ENCODE measurements at regions not wholly inside any gene's neighbourhood (a gene's known extent, or its start where the extent isn't known, plus 50 kb on each side); places are given as distances from the start of the nearest gene placed in this dataset.

- ATAC-seq (no peak), DNase-seq (ENCODE audit: low spot score) (no peak)
- Histone ChIP-seq H3F3A (replicated peaks; ENCODE audit: low read depth) (0 out of 2 replicates have a peak, but pooled peaks cover 7% of the 10 kb centered on the region), H3K79me2 (replicated peaks; ENCODE audit: insufficient read depth) (no peaks in the 10 kb centered on the region), H3K27ac (ENCODE audit: low read depth) (no peak overlapping the region), H3K4me3 (no peak overlapping the region), H2AFZ (peak overlapping the region; percentile 23; the same call in 1 of the 2 replicates), H3K36me3 (ENCODE audit: insufficient read depth) (no peaks in the 10 kb centered on the region), H3K9me2 (ENCODE audit: insufficient read depth) (no peaks in the 10 kb centered on the region; the same call in 1 of the 2 replicates), H3K4me1 (ENCODE audit: insufficient read depth) (peaks cover 40% of the 10 kb centered on the region), H3K27me3 (ENCODE audit: insufficient read depth) (peaks cover 6% of the 10 kb centered on the region; the same call in 1 of the 2 replicates), H4K20me1 (replicated peaks; ENCODE audit: insufficient read depth) (no peaks in the 10 kb centered on the region), H3K4me2 (no peak overlapping the region; the same call in 1 of the 2 replicates)
- H3K36me3 Mint-ChIP-seq (ENCODE audit: low read depth): no peaks in the 10 kb centered on the region
- H3K9me3 Mint-ChIP-seq: no peaks in the 10 kb centered on the region
- H3K4me3 Mint-ChIP-seq: no peak overlapping the region
- peaks cover 29% of the 10 kb centered on the region for H3K27me3 Mint-ChIP-seq (ENCODE audit: insufficient read depth, low read depth, poor library complexity)
- H3K27ac Mint-ChIP-seq: peak overlapping the region; percentile 74
- peaks cover 48% of the 10 kb centered on the region for H3K4me1 Mint-ChIP-seq
- TF ChIP-seq POLR2AphosphoS5 (IDR thresholded peaks at IDR 0.05; ENCODE audit: low read depth) (no peak), JUNB (IDR thresholded peaks at IDR 0.05; ENCODE audit: unreplicated experiment) (no peak), CTCF (conservative IDR thresholded peaks at IDR 0.05; ENCODE audit: low read depth in 2 of 2) (no peak), REST (IDR thresholded peaks at IDR 0.05; ENCODE audit: unreplicated experiment) (no peak), ZNF462 (CRISPR knock-in tag; IDR thresholded peaks at IDR 0.05) (no peak), NANOG (IDR thresholded peaks at IDR 0.05; ENCODE audit: borderline replicate concordance) (no peak), ZNF114 (CRISPR knock-in tag; IDR thresholded peaks at IDR 0.05) (no peak), ZNF331 (CRISPR knock-in tag; IDR thresholded peaks at IDR 0.05; ENCODE audit: low read depth) (no peak), EZH2phosphoT487 (IDR thresholded peaks at IDR 0.05; ENCODE audit: unreplicated experiment) (no peak), EZH2 (IDR thresholded peaks at IDR 0.05; ENCODE audit: low read depth, unreplicated experiment) (no peak), STAT1 (IDR thresholded peaks at IDR 0.05; ENCODE audit: unreplicated experiment) (no peak), ETS1 (IDR thresholded peaks at IDR 0.05) (no peak), CREB1 (CRISPR knock-in tag; IDR thresholded peaks at IDR 0.05; ENCODE audit: low read depth) (no peak)
These were observed 239.8 kb upstream of the RAB4A start for GRCh38 chr1:229031061-229031460.

Measured in GM23338 (cell line).